PFSK-1 (cell line): ENCODE measurements at regions not wholly inside any gene's neighbourhood (a gene's known extent, or its start where the extent isn't known, plus 50 kb on each side); places are given as distances from the start of the nearest gene placed in this dataset.

Source experiments
- FOXP2 ChIP-seq: optimal IDR thresholded peaks from 2 replicates; pipeline ENCODE3; 2011; ENCODE audit warnings: borderline replicate concordance, control low read depth, inconsistent platforms; ENCODE audit not compliant: insufficient read depth; ENCODE audit errors: extremely low read length, extremely low read depth
- POLR2AphosphoS5 ChIP-seq: IDR thresholded peaks from 2 replicates; pipeline ENCODE4 v1.6.1; 2012; ENCODE audit warnings: low read depth, mild to moderate bottlenecking, control low read depth, low read length, moderate library complexity
- SIN3A ChIP-seq: IDR thresholded peaks from 2 replicates; pipeline ENCODE4 v1.6.1; 2012; ENCODE audit warnings: mild to moderate bottlenecking, low read length, moderate library complexity, borderline replicate concordance; ENCODE audit not compliant: insufficient read depth
- TAF1 ChIP-seq: IDR thresholded peaks from 2 replicates; pipeline ENCODE4 v1.6.1; 2012; ENCODE audit warnings: low read length, control low read depth, borderline replicate concordance; ENCODE audit not compliant: insufficient read depth
- TF ChIP-seq, protein P1 (sequence below), 2 experiments: IDR thresholded peaks; 2 replicates each; pipeline versions ENCODE4 v1.6.1 to v1.8.0; 2011 to 2012; ENCODE audit warnings: low read depth in 2 of 2, low read length in 2 of 2, control low read depth in 1 of 2, inconsistent platforms in 1 of 2, mild to moderate bottlenecking in 1 of 2, moderate library complexity in 1 of 2; ENCODE audit not compliant: insufficient read depth in 1 of 2

DNA sequence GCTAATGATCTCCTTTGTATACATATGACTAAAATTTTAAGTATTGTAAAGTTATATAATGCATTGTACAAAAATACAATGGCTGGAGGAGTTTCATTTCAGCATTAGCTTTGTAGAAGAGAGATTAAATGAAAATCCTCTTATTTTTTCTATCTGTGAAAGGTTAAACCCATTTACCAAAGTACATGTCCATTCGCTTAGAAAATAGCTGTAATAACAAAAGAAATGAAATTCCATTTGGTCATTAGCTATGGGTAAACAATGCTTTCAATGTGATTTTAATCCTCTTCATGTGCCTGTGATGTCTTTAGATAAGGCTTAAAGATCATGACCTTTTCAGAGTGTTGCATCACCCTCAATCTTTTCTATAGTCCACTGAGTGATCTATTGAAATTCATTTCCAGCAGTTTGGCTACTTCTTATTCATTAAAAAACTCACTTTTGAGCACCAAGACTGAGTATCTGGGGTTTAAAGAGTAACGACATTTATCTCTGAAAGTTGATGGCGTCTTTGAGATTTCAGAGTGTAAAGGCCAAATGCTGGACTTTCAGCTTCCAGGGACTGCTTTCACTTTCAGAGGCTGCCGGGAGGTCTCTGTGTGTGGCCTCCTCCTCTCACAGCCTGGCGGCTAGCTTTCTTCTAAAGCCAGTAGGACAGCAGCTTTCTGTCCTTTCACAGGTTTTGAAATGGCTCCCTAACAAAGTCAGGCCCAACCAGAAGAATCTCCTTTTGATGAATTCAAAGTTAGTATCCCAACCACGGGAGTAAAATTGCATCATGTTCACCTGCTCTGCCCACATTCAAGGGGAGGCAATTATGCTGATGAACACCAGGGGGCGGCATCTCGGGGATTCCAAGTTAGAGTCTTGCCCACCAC lies 701.4 kb upstream of the COBL start:
- TF ChIP-seq, protein P1, sequence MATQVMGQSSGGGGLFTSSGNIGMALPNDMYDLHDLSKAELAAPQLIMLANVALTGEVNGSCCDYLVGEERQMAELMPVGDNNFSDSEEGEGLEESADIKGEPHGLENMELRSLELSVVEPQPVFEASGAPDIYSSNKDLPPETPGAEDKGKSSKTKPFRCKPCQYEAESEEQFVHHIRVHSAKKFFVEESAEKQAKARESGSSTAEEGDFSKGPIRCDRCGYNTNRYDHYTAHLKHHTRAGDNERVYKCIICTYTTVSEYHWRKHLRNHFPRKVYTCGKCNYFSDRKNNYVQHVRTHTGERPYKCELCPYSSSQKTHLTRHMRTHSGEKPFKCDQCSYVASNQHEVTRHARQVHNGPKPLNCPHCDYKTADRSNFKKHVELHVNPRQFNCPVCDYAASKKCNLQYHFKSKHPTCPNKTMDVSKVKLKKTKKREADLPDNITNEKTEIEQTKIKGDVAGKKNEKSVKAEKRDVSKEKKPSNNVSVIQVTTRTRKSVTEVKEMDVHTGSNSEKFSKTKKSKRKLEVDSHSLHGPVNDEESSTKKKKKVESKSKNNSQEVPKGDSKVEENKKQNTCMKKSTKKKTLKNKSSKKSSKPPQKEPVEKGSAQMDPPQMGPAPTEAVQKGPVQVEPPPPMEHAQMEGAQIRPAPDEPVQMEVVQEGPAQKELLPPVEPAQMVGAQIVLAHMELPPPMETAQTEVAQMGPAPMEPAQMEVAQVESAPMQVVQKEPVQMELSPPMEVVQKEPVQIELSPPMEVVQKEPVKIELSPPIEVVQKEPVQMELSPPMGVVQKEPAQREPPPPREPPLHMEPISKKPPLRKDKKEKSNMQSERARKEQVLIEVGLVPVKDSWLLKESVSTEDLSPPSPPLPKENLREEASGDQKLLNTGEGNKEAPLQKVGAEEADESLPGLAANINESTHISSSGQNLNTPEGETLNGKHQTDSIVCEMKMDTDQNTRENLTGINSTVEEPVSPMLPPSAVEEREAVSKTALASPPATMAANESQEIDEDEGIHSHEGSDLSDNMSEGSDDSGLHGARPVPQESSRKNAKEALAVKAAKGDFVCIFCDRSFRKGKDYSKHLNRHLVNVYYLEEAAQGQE (IDR thresholded peaks at IDR 0.05; ENCODE audit: insufficient read depth in 1 of 2, low read depth in 2 of 2, low read length in 2 of 2) = no peak
- TF ChIP-seq SIN3A (no peak), POLR2AphosphoS5 (no peak), TAF1 (no peak), FOXP2 (no peak)
